AG04450 (cell line): ENCODE measurements at regions not wholly inside any gene's neighbourhood (a gene's known extent, or its start where the extent isn't known, plus 50 kb on each side); places are given as distances from the start of the nearest gene placed in this dataset.

Experiments used
- CTCF ChIA-PET: fragments of 300-600, 350-600 bp; formaldehyde crosslinking; extraction: SDS; loops from one replicate; lab custom pipeline; 2022; ENCODE audit warnings: antibody characterized with exemption, inconsistent platforms; lab: Charles Lee
- POLR2A ChIA-PET: fragments of 350-600 bp; formaldehyde crosslinking; extraction: SDS; loops from one replicate; lab custom pipeline; 2021; ENCODE audit warnings: antibody characterized with exemption, inconsistent platforms; lab: Yijun Ruan, JAX
- DNase-seq: peaks from one replicate; pipeline ENCODE4 v3.0.0-alpha.2; 2011; ENCODE audit warnings: low read depth, low spot score
- H3K27ac ChIP-seq: one replicate; pipeline ENCODE4 v1.5.1; 2012; ENCODE audit warnings: low read depth, low read length, control low read depth
- H3K27me3 ChIP-seq: one replicate; pipeline ENCODE4 v1.6.0; 2012; ENCODE audit warnings: low read length; ENCODE audit not compliant: control insufficient read depth, insufficient read depth
- H3K4me3 ChIP-seq: 2 replicates; pipeline ENCODE4 v1.5.1; 2011; ENCODE audit warnings: mild to moderate bottlenecking, low read depth, low read length, control low read depth
- H3K9me3 ChIP-seq: 2 replicates; pipeline ENCODE4 v1.5.1; 2012; ENCODE audit warnings: low read length; ENCODE audit not compliant: control insufficient read depth, insufficient read depth
- TF ChIP-seq, protein P1 (sequence below): IDR thresholded peaks from 2 replicates; pipeline ENCODE4 v1.5.1; 2011; ENCODE audit warnings: low read depth, low read length, control low read depth, inconsistent platforms

GRCh38 chr3:164927728-164928127 is 150.6 kb downstream of the SI start:
- ChIA-PET POLR2A (no interaction called here), CTCF (no interaction called here)
- Histone ChIP-seq H3K4me3 (no peak overlapping the region), H3K9me3 (peaks cover 21% of the 10 kb centered on the region), H3K27ac (no peak overlapping the region), H3K27me3 (no peaks in the 10 kb centered on the region)
- TF ChIP-seq, protein P1, sequence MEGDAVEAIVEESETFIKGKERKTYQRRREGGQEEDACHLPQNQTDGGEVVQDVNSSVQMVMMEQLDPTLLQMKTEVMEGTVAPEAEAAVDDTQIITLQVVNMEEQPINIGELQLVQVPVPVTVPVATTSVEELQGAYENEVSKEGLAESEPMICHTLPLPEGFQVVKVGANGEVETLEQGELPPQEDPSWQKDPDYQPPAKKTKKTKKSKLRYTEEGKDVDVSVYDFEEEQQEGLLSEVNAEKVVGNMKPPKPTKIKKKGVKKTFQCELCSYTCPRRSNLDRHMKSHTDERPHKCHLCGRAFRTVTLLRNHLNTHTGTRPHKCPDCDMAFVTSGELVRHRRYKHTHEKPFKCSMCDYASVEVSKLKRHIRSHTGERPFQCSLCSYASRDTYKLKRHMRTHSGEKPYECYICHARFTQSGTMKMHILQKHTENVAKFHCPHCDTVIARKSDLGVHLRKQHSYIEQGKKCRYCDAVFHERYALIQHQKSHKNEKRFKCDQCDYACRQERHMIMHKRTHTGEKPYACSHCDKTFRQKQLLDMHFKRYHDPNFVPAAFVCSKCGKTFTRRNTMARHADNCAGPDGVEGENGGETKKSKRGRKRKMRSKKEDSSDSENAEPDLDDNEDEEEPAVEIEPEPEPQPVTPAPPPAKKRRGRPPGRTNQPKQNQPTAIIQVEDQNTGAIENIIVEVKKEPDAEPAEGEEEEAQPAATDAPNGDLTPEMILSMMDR, result no peak
- no peak for DNase-seq

DNA sequence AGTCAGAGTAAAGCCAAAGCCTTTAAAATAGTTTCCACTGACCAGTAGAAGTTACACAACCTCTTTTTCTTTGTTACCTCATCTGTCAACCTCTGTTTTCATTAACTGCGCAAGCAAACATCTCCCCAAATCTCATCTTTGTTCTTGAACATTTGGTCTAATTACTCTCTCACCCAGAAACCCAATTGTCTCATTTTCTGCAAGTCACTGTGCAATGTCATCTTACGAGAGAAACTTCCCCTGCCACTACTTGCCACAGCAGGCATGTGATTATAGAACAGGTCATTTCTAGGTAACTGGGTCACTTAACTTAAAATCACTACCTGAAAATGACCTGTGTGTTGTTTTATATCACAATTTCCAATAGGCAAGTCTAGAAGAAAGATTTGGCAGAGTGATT is 159.4 kb downstream of the SI start:
- Histone ChIP-seq H3K27ac (no peak overlapping the region), H3K27me3 (no peaks in the 10 kb centered on the region), H3K4me3 (no peak overlapping the region), H3K9me3 (no peaks in the 10 kb centered on the region; the same call in 1 of the 2 replicates)
- TF ChIP-seq, protein P1, result no peak
- ChIA-PET POLR2A (no interaction called here), CTCF (no interaction called here)
- DNase-seq, result no peak

GRCh38 chr3:164912916-164913315 is 165.4 kb downstream of the SI start:
- Histone ChIP-seq H3K27me3 (no peaks in the 10 kb centered on the region), H3K9me3 (peaks cover 7% of the 10 kb centered on the region), H3K4me3 (no peak overlapping the region), H3K27ac (no peak overlapping the region)
- CTCF ChIA-PET, result no interaction called here
- TF ChIP-seq, protein P1, result no peak
- POLR2A ChIA-PET, result no interaction called here
- no peak for DNase-seq

GRCh38 chr3:164903820-164904451 is 174.4 kb downstream of the SI start:
- no peak overlapping the region for H3K27ac ChIP-seq
- no peak overlapping the region for H3K4me3 ChIP-seq
- no peaks in the 10 kb centered on the region for H3K27me3 ChIP-seq
- no peaks in the 10 kb centered on the region; the same call in 1 of the 2 replicates for H3K9me3 ChIP-seq
- TF ChIP-seq, protein P1, result no peak
- POLR2A ChIA-PET, result no interaction called here
- no peak for DNase-seq
- CTCF ChIA-PET, result no interaction called here

DNA sequence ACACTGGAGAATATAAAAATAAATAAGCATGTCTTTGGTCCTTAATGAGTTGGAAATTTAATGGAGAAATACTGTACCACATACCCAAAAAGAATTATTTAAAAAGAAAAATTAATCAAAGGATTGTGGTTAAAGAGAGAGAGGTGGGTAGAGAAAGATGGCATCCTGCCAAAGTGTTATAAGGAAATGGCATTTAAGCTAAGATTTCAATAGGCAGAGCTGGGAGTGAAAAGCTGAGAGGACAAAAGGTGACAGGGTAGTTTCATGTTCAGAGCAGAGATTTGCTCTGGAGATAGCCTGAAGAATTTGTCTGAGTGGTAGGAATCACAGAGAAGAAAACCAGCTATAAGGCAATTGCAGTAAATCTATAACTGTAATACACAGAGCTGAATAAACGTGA is 181.0 kb downstream of the SI start:
- peaks cover 2% of the 10 kb centered on the region; the same call in 1 of the 2 replicates for H3K9me3 ChIP-seq
- POLR2A ChIA-PET, result no interaction called here
- H3K4me3 ChIP-seq, result no peak overlapping the region
- TF ChIP-seq, protein P1, result no peak
- H3K27me3 ChIP-seq, result no peaks in the 10 kb centered on the region
- DNase-seq, result no peak
- H3K27ac ChIP-seq, result no peak overlapping the region
- CTCF ChIA-PET, result no interaction called here
